ENCODE measurements at regions not wholly inside any gene's neighbourhood (a gene's known extent, or its start where the extent isn't known, plus 50 kb on each side); places are given as distances from the start of the nearest gene placed in this dataset.

DNA sequence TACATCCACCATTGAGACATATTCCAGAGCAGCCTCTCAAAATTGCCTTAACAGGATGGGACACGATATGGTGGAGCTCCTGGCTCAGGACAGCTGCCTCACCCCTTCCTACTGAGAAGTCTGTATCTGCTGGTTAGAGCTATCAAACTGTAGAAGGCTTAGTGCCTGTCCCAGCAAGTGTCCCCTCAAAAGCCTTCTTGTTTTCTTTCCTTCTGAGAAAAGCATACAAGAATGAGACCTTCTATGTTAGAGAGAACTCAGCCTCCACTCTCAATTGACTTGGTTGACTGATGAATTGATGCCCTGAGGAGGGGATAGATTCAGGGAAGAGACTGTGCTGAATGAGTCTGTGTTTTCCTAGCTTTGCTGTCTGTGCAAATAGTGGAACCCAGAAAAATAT is 2020.9 kb downstream of the TP53TG3F start:
- DNase-seq (ENCODE audit: low read depth, low spot score) (no peak), ATAC-seq (no peak)
- H3K36me3 ChIP-seq (ENCODE audit: control insufficient read depth in 1 of 2, insufficient read depth in 2 of 2, low read length in 2 of 2): no peaks in the 10 kb centered on the region
- H3K9ac ChIP-seq (ENCODE audit: low read length): no peak overlapping the region
- TF ChIP-seq, protein P1, sequence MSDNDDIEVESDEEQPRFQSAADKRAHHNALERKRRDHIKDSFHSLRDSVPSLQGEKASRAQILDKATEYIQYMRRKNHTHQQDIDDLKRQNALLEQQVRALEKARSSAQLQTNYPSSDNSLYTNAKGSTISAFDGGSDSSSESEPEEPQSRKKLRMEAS (IDR thresholded peaks at IDR 0.05): no peak
- TF ChIP-seq CEBPB (IDR thresholded peaks at IDR 0.05; ENCODE audit: low read depth) (no peak), ZNF274 (IDR thresholded peaks at IDR 0.05; ENCODE audit: low read depth, low read length) (no peak), SIN3A (IDR thresholded peaks at IDR 0.05; ENCODE audit: low read depth) (no peak), SP1 (IDR thresholded peaks at IDR 0.05; ENCODE audit: low read depth) (no peak), EZH2 (IDR thresholded peaks at IDR 0.05) (no peak), FOSL1 (IDR thresholded peaks at IDR 0.05; ENCODE audit: low read depth) (no peak), SRF (IDR thresholded peaks at IDR 0.05; ENCODE audit: low read depth) (no peak), YY1 (IDR thresholded peaks at IDR 0.05; ENCODE audit: extremely low read depth, insufficient replicate concordance, low read depth, low read length) (no peak), POLR2A (IDR thresholded peaks at IDR 0.05; ENCODE audit: borderline replicate concordance, extremely low read depth, insufficient read depth, insufficient read length) (no peak), EGR1 (IDR thresholded peaks at IDR 0.05; ENCODE audit: low read depth) (no peak), ZFX (IDR thresholded peaks at IDR 0.05) (no peak)
- TF ChIP-seq, protein P2, sequence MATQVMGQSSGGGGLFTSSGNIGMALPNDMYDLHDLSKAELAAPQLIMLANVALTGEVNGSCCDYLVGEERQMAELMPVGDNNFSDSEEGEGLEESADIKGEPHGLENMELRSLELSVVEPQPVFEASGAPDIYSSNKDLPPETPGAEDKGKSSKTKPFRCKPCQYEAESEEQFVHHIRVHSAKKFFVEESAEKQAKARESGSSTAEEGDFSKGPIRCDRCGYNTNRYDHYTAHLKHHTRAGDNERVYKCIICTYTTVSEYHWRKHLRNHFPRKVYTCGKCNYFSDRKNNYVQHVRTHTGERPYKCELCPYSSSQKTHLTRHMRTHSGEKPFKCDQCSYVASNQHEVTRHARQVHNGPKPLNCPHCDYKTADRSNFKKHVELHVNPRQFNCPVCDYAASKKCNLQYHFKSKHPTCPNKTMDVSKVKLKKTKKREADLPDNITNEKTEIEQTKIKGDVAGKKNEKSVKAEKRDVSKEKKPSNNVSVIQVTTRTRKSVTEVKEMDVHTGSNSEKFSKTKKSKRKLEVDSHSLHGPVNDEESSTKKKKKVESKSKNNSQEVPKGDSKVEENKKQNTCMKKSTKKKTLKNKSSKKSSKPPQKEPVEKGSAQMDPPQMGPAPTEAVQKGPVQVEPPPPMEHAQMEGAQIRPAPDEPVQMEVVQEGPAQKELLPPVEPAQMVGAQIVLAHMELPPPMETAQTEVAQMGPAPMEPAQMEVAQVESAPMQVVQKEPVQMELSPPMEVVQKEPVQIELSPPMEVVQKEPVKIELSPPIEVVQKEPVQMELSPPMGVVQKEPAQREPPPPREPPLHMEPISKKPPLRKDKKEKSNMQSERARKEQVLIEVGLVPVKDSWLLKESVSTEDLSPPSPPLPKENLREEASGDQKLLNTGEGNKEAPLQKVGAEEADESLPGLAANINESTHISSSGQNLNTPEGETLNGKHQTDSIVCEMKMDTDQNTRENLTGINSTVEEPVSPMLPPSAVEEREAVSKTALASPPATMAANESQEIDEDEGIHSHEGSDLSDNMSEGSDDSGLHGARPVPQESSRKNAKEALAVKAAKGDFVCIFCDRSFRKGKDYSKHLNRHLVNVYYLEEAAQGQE (IDR thresholded peaks at IDR 0.05; ENCODE audit: low read depth): no peak
- TF ChIP-seq, protein P3, sequence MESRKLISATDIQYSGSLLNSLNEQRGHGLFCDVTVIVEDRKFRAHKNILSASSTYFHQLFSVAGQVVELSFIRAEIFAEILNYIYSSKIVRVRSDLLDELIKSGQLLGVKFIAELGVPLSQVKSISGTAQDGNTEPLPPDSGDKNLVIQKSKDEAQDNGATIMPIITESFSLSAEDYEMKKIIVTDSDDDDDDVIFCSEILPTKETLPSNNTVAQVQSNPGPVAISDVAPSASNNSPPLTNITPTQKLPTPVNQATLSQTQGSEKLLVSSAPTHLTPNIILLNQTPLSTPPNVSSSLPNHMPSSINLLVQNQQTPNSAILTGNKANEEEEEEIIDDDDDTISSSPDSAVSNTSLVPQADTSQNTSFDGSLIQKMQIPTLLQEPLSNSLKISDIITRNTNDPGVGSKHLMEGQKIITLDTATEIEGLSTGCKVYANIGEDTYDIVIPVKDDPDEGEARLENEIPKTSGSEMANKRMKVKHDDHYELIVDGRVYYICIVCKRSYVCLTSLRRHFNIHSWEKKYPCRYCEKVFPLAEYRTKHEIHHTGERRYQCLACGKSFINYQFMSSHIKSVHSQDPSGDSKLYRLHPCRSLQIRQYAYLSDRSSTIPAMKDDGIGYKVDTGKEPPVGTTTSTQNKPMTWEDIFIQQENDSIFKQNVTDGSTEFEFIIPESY (IDR thresholded peaks at IDR 0.05; ENCODE audit: extremely low read depth, insufficient replicate concordance, low read length): no peak
- TF ChIP-seq, protein P4, sequence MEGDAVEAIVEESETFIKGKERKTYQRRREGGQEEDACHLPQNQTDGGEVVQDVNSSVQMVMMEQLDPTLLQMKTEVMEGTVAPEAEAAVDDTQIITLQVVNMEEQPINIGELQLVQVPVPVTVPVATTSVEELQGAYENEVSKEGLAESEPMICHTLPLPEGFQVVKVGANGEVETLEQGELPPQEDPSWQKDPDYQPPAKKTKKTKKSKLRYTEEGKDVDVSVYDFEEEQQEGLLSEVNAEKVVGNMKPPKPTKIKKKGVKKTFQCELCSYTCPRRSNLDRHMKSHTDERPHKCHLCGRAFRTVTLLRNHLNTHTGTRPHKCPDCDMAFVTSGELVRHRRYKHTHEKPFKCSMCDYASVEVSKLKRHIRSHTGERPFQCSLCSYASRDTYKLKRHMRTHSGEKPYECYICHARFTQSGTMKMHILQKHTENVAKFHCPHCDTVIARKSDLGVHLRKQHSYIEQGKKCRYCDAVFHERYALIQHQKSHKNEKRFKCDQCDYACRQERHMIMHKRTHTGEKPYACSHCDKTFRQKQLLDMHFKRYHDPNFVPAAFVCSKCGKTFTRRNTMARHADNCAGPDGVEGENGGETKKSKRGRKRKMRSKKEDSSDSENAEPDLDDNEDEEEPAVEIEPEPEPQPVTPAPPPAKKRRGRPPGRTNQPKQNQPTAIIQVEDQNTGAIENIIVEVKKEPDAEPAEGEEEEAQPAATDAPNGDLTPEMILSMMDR (IDR thresholded peaks at IDR 0.05 in 2 of 3, conservative IDR thresholded peaks at IDR 0.05 in 1 of 3; ENCODE audit: borderline replicate concordance in 1 of 3, insufficient read depth in 1 of 3, low read depth in 2 of 3, low read length in 2 of 3): no peak
- H3K9me2 ChIP-seq (ENCODE audit: insufficient read depth): no peaks in the 10 kb centered on the region
- H2AFZ ChIP-seq (ENCODE audit: low read depth, low read length, poor library complexity, severe bottlenecking): no peak overlapping the region
- H3K79me2 ChIP-seq (ENCODE audit: insufficient read depth, low read length): no peaks in the 10 kb centered on the region
- H4K20me1 ChIP-seq (ENCODE audit: insufficient read depth): no peaks in the 10 kb centered on the region
- intact Hi-C loops (cut with micrococcal nuclease): no loop called here
- no TSS peak for BruUV-seq (replicated peaks)
- H3K27ac ChIP-seq (ENCODE audit: low read depth, low read length): no peak overlapping the region
- H3K4me1 ChIP-seq (ENCODE audit: control insufficient read depth in 1 of 2, insufficient read depth in 2 of 2, low read length in 2 of 2): no peaks in the 10 kb centered on the region
- peaks cover 4 to 7% of the 10 kb centered on the region in 2 experiments; a peak in 1 of 4 replicates for H3K9me3 ChIP-seq (ENCODE audit: control insufficient read depth in 1 of 2, insufficient read depth in 1 of 2, low read depth in 1 of 2, low read length in 2 of 2)
- H3K27me3 ChIP-seq (ENCODE audit: insufficient read depth, low read length): no peaks in the 10 kb centered on the region
- no peak overlapping the region for H3K4me3 ChIP-seq (replicated peaks in 1 of 2; ENCODE audit: low read depth in 1 of 2, low read length in 2 of 2)
- ChIA-PET RAD21 (ENCODE audit: low non-redundant PET in 1 of 2, low total read pairs in 2 of 2, uncharacterized antibody in 2 of 2, unreplicated experiment in 2 of 2) (no interaction called here), POLR2A (no interaction called here), CTCF (no interaction called here)
- H3K4me2 ChIP-seq (ENCODE audit: low read length): no peak overlapping the region

Measured in HCT116 (cell line).